Kidney (tissue), 13 donors: ENCODE measurements at regions not wholly inside any gene's neighbourhood (a gene's known extent, or its start where the extent isn't known, plus 50 kb on each side); places are given as distances from the start of the nearest gene placed in this dataset.

Source experiments
- DNase-seq, 5 donors: peaks; one replicate each; pipeline ENCODE4 v3.0.0-alpha.2; 2013 to 2020
- FAIRE-seq: peaks from 2 replicates; lab custom pipeline; 2012; peaks lifted over from hg19 to GRCh38; lab: Jason Lieb, UNC
- H3K27ac ChIP-seq, 2 donors: one replicate each; pipeline ENCODE4 v1.7.0; 2013; ENCODE audit warnings: low read depth in 2 of 2, low read length in 2 of 2, inconsistent platforms in 1 of 2
- H3K27me3 ChIP-seq: one replicate; pipeline ENCODE4 v1.7.1; 2013; ENCODE audit warnings: low read length, inconsistent platforms; ENCODE audit not compliant: control insufficient read depth, insufficient read depth
- H3K36me3 ChIP-seq, 3 donors: one replicate each; pipeline versions ENCODE4 v1.7.0 to v1.7.1; 2013; ENCODE audit warnings: low read length in 3 of 3, control low read depth in 1 of 3, inconsistent platforms in 1 of 3; ENCODE audit not compliant: insufficient read depth in 3 of 3, control insufficient read depth in 2 of 3
- H3K4me1 ChIP-seq, 3 donors: one replicate each; pipeline versions ENCODE4 v1.7.0 to v1.7.1; 2013; ENCODE audit warnings: low read length in 3 of 3, inconsistent platforms in 1 of 3, low read depth in 1 of 3; ENCODE audit not compliant: control insufficient read depth in 2 of 3, insufficient read depth in 2 of 3
- H3K4me3 ChIP-seq, 3 donors: one replicate each; pipeline versions ENCODE4 v1.7.0 to v1.8.1; 2013; ENCODE audit warnings: low read length in 3 of 3, control low read depth in 1 of 3, inconsistent platforms in 1 of 3
- H3K9ac ChIP-seq, 3 donors: one replicate each; pipeline versions ENCODE4 v1.7.0 to v1.7.1; 2013; ENCODE audit warnings: low read length in 3 of 3, control low read depth in 1 of 3, inconsistent platforms in 1 of 3
- H3K9me3 ChIP-seq, 3 donors: one replicate each; pipeline versions ENCODE4 v1.7.0 to v1.7.1; 2013; ENCODE audit warnings: low read length in 3 of 3, control low read depth in 1 of 3, inconsistent platforms in 1 of 3; ENCODE audit not compliant: control insufficient read depth in 2 of 3, insufficient read depth in 1 of 3
- CTCF ChIP-seq: IDR thresholded peaks from 3 replicates; pipeline ENCODE4 v1.5.1; 2012; ENCODE audit warnings: mild to moderate bottlenecking, moderate library complexity, borderline replicate concordance; ENCODE audit not compliant: insufficient read depth; ENCODE audit errors: extremely low read depth
- intact Hi-C: fragments of 100-400 bp; cut with DNase I; formaldehyde crosslinking; loops from one replicate; pipeline ENCODE4 v1.11.1; 2022
- donor health status: control.
- donor health status: control.
- donor health status: control.
- donor health status: control.
- donor health status: control.
- donor health status: DM: yes; HTN: yes; CAD: no.
- donor health status: Normal renal cell carcinoma (clear cell type).

- TF ChIP-seq CTCF = peak; percentile 5
- Histone ChIP-seq H3K4me3 (peak overlapping the region in 1 of 3 donors; percentile 17), H3K9ac (peak overlapping the region in 1 of 3 donors; percentile 34), H3K27ac (peak overlapping the region; percentile 71 to 86), H3K36me3 (no peaks in the 10 kb centered on the region), H3K4me1 (peaks cover 0 to 32% (median 27%) of the 10 kb centered on the region in 3 donors), H3K9me3 (no peaks in the 10 kb centered on the region), H3K27me3 (no peaks in the 10 kb centered on the region)
- peak; percentile 53 to 80 (median 77) for DNase-seq
- peak; percentile 69 for FAIRE-seq
- intact Hi-C loops = no loop called here
These were observed 62.3 kb upstream of the LNX1 start for GRCh38 chr4:53653484-53654053.

GRCh38 chr4:53651156-53651735 is 60.0 kb upstream of the LNX1 start:
- FAIRE-seq (no peak), DNase-seq (peak in 3 of 5 donors; percentile 12 to 86 (median 27))

GRCh38 chr4:53649357-53649756 is 58.1 kb upstream of the LNX1 start:
- TF ChIP-seq CTCF = no peak
- FAIRE-seq (no peak), DNase-seq (no peak)
- H3K9ac ChIP-seq = no peak overlapping the region
- intact Hi-C loops = no loop called here
- H3K9me3 ChIP-seq = no peaks in the 10 kb centered on the region
- H3K36me3 ChIP-seq = no peaks in the 10 kb centered on the region
- no peaks in the 10 kb centered on the region for H3K27me3 ChIP-seq
- H3K4me1 ChIP-seq = peaks cover 0 to 27% (median 20%) of the 10 kb centered on the region in 3 donors
- no peak overlapping the region for H3K27ac ChIP-seq
- H3K4me3 ChIP-seq = no peak overlapping the region

More at GRCh38 chr4:53651156-53651735, 60.0 kb upstream of the LNX1 start:
- intact Hi-C loops = no loop called here
- Histone ChIP-seq H3K27ac (peak overlapping the region; percentile 36 to 86), H3K27me3 (no peaks in the 10 kb centered on the region), H3K9me3 (no peaks in the 10 kb centered on the region), H3K4me3 (peak overlapping the region in 1 of 3 donors; percentile 2), H3K9ac (no peak overlapping the region), H3K36me3 (no peaks in the 10 kb centered on the region), H3K4me1 (peaks cover 0 to 32% (median 25%) of the 10 kb centered on the region in 3 donors)
- no peak for TF ChIP-seq CTCF
